HUDEP-2 (cell line): ENCODE measurements at regions not wholly inside any gene's neighbourhood (a gene's known extent, or its start where the extent isn't known, plus 50 kb on each side); places are given as distances from the start of the nearest gene placed in this dataset.
"Not testable (repeated sequence)": the region's sequence is repeated elsewhere in the genome, so short reads cannot be mapped to it uniquely, and the experiment has no call there.

ENCODE experiments used
- DNase-seq, 76 experiments: peaks; one replicate each; lab custom pipeline; 2025; ENCODE audit not compliant: unreplicated experiment in 76 of 76; lab: John Stamatoyannopoulos, UW

GRCh38 chr17:70278844-70279462 is 109.6 kb downstream of the KCNJ2 start:
- DNase-seq: no peak

GRCh38 chr17:70286391-70286790 is 117.1 kb downstream of the KCNJ2 start:
- DNase-seq: no peak

GRCh38 chr17:70288540-70289290 is 119.4 kb downstream of the KCNJ2 start:
- DNase-seq: no peak

- no peak for DNase-seq
These were observed 121.4 kb downstream of the KCNJ2 start for GRCh38 chr17:70290770-70291169.

- no peak for DNase-seq
These were observed 123.0 kb downstream of the KCNJ2 start for GRCh38 chr17:70292366-70292765.

GRCh38 chr17:70293564-70294310 is 124.4 kb downstream of the KCNJ2 start:
- not testable (repeated sequence) for DNase-seq

GRCh38 chr17:70295329-70295728 is 126.0 kb downstream of the KCNJ2 start:
- DNase-seq: no peak

- DNase-seq: no peak
These were observed 126.4 kb downstream of the KCNJ2 start for GRCh38 chr17:70295731-70296130.

- DNase-seq: no peak
These were observed 127.1 kb downstream of the KCNJ2 start for GRCh38 chr17:70296456-70296855.

- no peak for DNase-seq
These were observed 128.1 kb downstream of the KCNJ2 start for GRCh38 chr17:70297397-70297796.

- DNase-seq: no peak
These were observed 129.7 kb downstream of the KCNJ2 start for GRCh38 chr17:70298929-70299531.

- no peak for DNase-seq
These were observed 138.3 kb downstream of the KCNJ2 start for GRCh38 chr17:70307430-70308225.

GRCh38 chr17:70308618-70309017 is 139.3 kb downstream of the KCNJ2 start:
- no peak for DNase-seq

- no peak for DNase-seq
These were observed 140.9 kb downstream of the KCNJ2 start for GRCh38 chr17:70310221-70310672.

GRCh38 chr17:70313086-70313852 is 143.9 kb downstream of the KCNJ2 start:
- DNase-seq: no peak

GRCh38 chr17:70314096-70314495 is 144.8 kb downstream of the KCNJ2 start:
- DNase-seq: no peak

- DNase-seq: no peak
These were observed 145.2 kb downstream of the KCNJ2 start for GRCh38 chr17:70314506-70314905.

GRCh38 chr17:70317421-70317820 is 148.1 kb downstream of the KCNJ2 start:
- no peak for DNase-seq

- no peak for DNase-seq
These were observed 148.7 kb downstream of the KCNJ2 start for GRCh38 chr17:70318051-70318450.

GRCh38 chr17:70319516-70319915 is 150.2 kb downstream of the KCNJ2 start:
- no peak for DNase-seq
